Astrocyte (in vitro differentiated cells and primary cell): ENCODE measurements at regions not wholly inside any gene's neighbourhood (a gene's known extent, or its start where the extent isn't known, plus 50 kb on each side); places are given as distances from the start of the nearest gene placed in this dataset.

Source experiments
- DNase-seq: peaks from one replicate; pipeline ENCODE4 v3.0.0-alpha.2; 2010; ENCODE audit warnings: low read depth
- FAIRE-seq: peaks from 2 replicates; lab custom pipeline; 2011; peaks lifted over from hg19 to GRCh38; lab: Jason Lieb, UNC
- H2AFZ ChIP-seq: 2 replicates; pipeline ENCODE4 v1.6.0; 2012; ENCODE audit warnings: low read depth, low read length, inconsistent platforms
- H3K27ac ChIP-seq: 2 replicates; pipeline ENCODE4 v1.5.1; 2011; ENCODE audit warnings: low read depth, low read length, inconsistent platforms
- H3K27me3 ChIP-seq: 2 replicates; pipeline ENCODE4 v1.6.0; 2011; ENCODE audit warnings: low read length, inconsistent platforms; ENCODE audit not compliant: insufficient read depth
- H3K36me3 ChIP-seq: 2 replicates; pipeline ENCODE4 v1.5.1; 2011; ENCODE audit warnings: low read length, inconsistent platforms; ENCODE audit not compliant: insufficient read depth
- H3K4me1 ChIP-seq: 2 replicates; pipeline ENCODE4 v1.5.1; 2011; ENCODE audit warnings: low read length, inconsistent platforms; ENCODE audit not compliant: insufficient read depth
- H3K4me2 ChIP-seq: 2 replicates; pipeline ENCODE4 v1.6.0; 2012; ENCODE audit warnings: low read length, inconsistent platforms
- H3K4me3 ChIP-seq: 2 replicates; pipeline ENCODE4 v1.5.1; 2011; ENCODE audit warnings: low read depth, mild to moderate bottlenecking, low read length, inconsistent platforms; ENCODE audit not compliant: insufficient read depth
- H3K79me2 ChIP-seq: 2 replicates; pipeline ENCODE4 v1.6.0; 2012; ENCODE audit warnings: mild to moderate bottlenecking, low read length, inconsistent platforms; ENCODE audit not compliant: insufficient read depth
- H3K9ac ChIP-seq: 2 replicates; pipeline ENCODE4 v1.6.0; 2012; ENCODE audit warnings: mild to moderate bottlenecking, low read length, inconsistent platforms
- H3K9me3 ChIP-seq: 2 replicates; pipeline ENCODE4 v1.5.1; 2012; ENCODE audit warnings: low read depth, mild to moderate bottlenecking, low read length, inconsistent platforms; ENCODE audit not compliant: insufficient read depth
- H4K20me1 ChIP-seq: 2 replicates; pipeline ENCODE4 v1.6.0; 2012; ENCODE audit warnings: low read length, inconsistent platforms; ENCODE audit not compliant: insufficient read depth
- H3K27ac Mint-ChIP-seq: one replicate; pipeline ENCODE4 v1.8.0; 2021; ENCODE audit warnings: mild to moderate bottlenecking, mixed read lengths; ENCODE audit not compliant: unreplicated experiment
- H3K27me3 Mint-ChIP-seq: one replicate; pipeline ENCODE4 v1.8.0; 2021; ENCODE audit warnings: low read depth, mixed read lengths; ENCODE audit not compliant: unreplicated experiment
- H3K36me3 Mint-ChIP-seq: one replicate; pipeline ENCODE4 v1.8.0; 2021; ENCODE audit warnings: low read depth, mixed read lengths; ENCODE audit not compliant: unreplicated experiment
- H3K4me1 Mint-ChIP-seq: one replicate; pipeline ENCODE4 v1.8.0; 2021; ENCODE audit warnings: low read depth, mixed read lengths; ENCODE audit not compliant: unreplicated experiment
- H3K4me3 Mint-ChIP-seq: one replicate; pipeline ENCODE4 v1.8.0; 2021; ENCODE audit warnings: mild to moderate bottlenecking, moderate library complexity, mixed read lengths; ENCODE audit not compliant: unreplicated experiment
- H3K9me3 Mint-ChIP-seq: one replicate; pipeline ENCODE4 v1.8.0; 2021; ENCODE audit warnings: mild to moderate bottlenecking, mixed read lengths; ENCODE audit not compliant: unreplicated experiment
- CTCF ChIP-seq: IDR thresholded peaks from 2 replicates; pipeline ENCODE4 v1.5.1; 2011; ENCODE audit warnings: low read depth, mild to moderate bottlenecking, inconsistent platforms, low read length, moderate library complexity; ENCODE audit not compliant: insufficient read depth
- EZH2 ChIP-seq: IDR thresholded peaks from 2 replicates; pipeline ENCODE4 v1.6.1; 2012; ENCODE audit warnings: mild to moderate bottlenecking, low read length, inconsistent platforms; ENCODE audit not compliant: insufficient read depth

GRCh38 chr10:6916601-6917000 is 336.5 kb upstream of the PRKCQ start:
- H4K20me1 ChIP-seq, result no peaks in the 10 kb centered on the region
- Mint-ChIP-seq H3K4me1 (peaks cover 9% of the 10 kb centered on the region), H3K4me3 (no peak overlapping the region), H3K27ac (no peak overlapping the region), H3K9me3 (no peaks in the 10 kb centered on the region), H3K27me3 (no peaks in the 10 kb centered on the region), H3K36me3 (no peaks in the 10 kb centered on the region)
- DNase-seq (no peak), FAIRE-seq (no peak)
- no peaks in the 10 kb centered on the region for H3K27me3 ChIP-seq
- H3K27ac ChIP-seq, result no peak overlapping the region
- H3K79me2 ChIP-seq, result no peaks in the 10 kb centered on the region
- TF ChIP-seq CTCF (no peak), EZH2 (no peak)
- H3K4me2 ChIP-seq, result no peak overlapping the region
- no peak overlapping the region for H2AFZ ChIP-seq
- no peaks in the 10 kb centered on the region for H3K36me3 ChIP-seq
- no peak overlapping the region for H3K9ac ChIP-seq
- peaks cover 4% of the 10 kb centered on the region for H3K4me1 ChIP-seq
- H3K9me3 ChIP-seq, result no peaks in the 10 kb centered on the region
- H3K4me3 ChIP-seq, result no peak overlapping the region

- Histone ChIP-seq H3K27ac (no peak overlapping the region), H3K9ac (no peak overlapping the region), H3K4me1 (peaks cover 4% of the 10 kb centered on the region), H3K79me2 (no peaks in the 10 kb centered on the region), H2AFZ (no peak overlapping the region), H4K20me1 (no peaks in the 10 kb centered on the region), H3K9me3 (no peaks in the 10 kb centered on the region), H3K4me3 (no peak overlapping the region), H3K4me2 (no peak overlapping the region), H3K27me3 (no peaks in the 10 kb centered on the region), H3K36me3 (no peaks in the 10 kb centered on the region)
- no peak for FAIRE-seq
- no peak overlapping the region for H3K4me3 Mint-ChIP-seq
- TF ChIP-seq CTCF, result no peak
- no peak for TF ChIP-seq EZH2
- no peak for DNase-seq
- H3K4me1 Mint-ChIP-seq, result peaks cover 8% of the 10 kb centered on the region
- H3K27ac Mint-ChIP-seq, result no peak overlapping the region
- no peaks in the 10 kb centered on the region for H3K9me3 Mint-ChIP-seq
- H3K36me3 Mint-ChIP-seq, result no peaks in the 10 kb centered on the region
- H3K27me3 Mint-ChIP-seq, result no peaks in the 10 kb centered on the region
These were observed 335.2 kb upstream of the PRKCQ start for GRCh38 chr10:6915307-6915706.

GRCh38 chr10:6912929-6913328 is 332.9 kb upstream of the PRKCQ start:
- TF ChIP-seq CTCF (no peak), EZH2 (no peak)
- Histone ChIP-seq H2AFZ (no peak overlapping the region), H3K9ac (no peak overlapping the region), H3K4me1 (no peaks in the 10 kb centered on the region), H3K27me3 (no peaks in the 10 kb centered on the region), H3K4me2 (no peak overlapping the region), H3K9me3 (peaks cover 6% of the 10 kb centered on the region), H3K36me3 (no peaks in the 10 kb centered on the region), H4K20me1 (no peaks in the 10 kb centered on the region), H3K79me2 (no peaks in the 10 kb centered on the region), H3K27ac (no peak overlapping the region), H3K4me3 (no peak overlapping the region)
- H3K36me3 Mint-ChIP-seq, result no peaks in the 10 kb centered on the region
- FAIRE-seq, result no peak
- H3K4me1 Mint-ChIP-seq, result peaks cover 7% of the 10 kb centered on the region
- no peaks in the 10 kb centered on the region for H3K27me3 Mint-ChIP-seq
- no peak overlapping the region for H3K27ac Mint-ChIP-seq
- H3K9me3 Mint-ChIP-seq, result peaks cover 4% of the 10 kb centered on the region
- DNase-seq, result no peak
- H3K4me3 Mint-ChIP-seq, result no peak overlapping the region
